Spleen (tissue), 11 donors: ENCODE measurements at regions not wholly inside any gene's neighbourhood (a gene's known extent, or its start where the extent isn't known, plus 50 kb on each side); places are given as distances from the start of the nearest gene placed in this dataset.
"Not testable (repeated sequence)": the region's sequence is repeated elsewhere in the genome, so short reads cannot be mapped to it uniquely, and the experiment has no call there.

Source experiments
- DNase-seq: peaks from one replicate; pipeline ENCODE4 v3.0.0-alpha.2; 2020
- H3K27ac ChIP-seq, 8 donors: fragments of 200-600 bp; sonication (generic) in 7 of 8; 1 replicate in 4 of 8; 2 replicates in 4 of 8; pipeline versions ENCODE4 v1.5.0 to v1.8.0; 2016 to 2021; ENCODE audit warnings: inconsistent platforms in 4 of 8, mild to moderate bottlenecking in 4 of 8, moderate library complexity in 1 of 8
- H3K27me3 ChIP-seq, 7 donors: fragments of 200-600 bp; sonication (generic) in 6 of 7; replicated peaks in 1 of 7; 1 replicate in 4 of 7; 2 replicates in 3 of 7; pipeline versions ENCODE4 v1.5.0 to v1.8.0; 2016 to 2021; ENCODE audit warnings: inconsistent platforms in 3 of 7, mild to moderate bottlenecking in 1 of 7
- H3K36me3 ChIP-seq, 6 donors: fragments of 200-600 bp; sonication (generic) in 5 of 6; 1 replicate in 4 of 6; 2 replicates in 2 of 6; pipeline versions ENCODE4 v1.5.0 to v1.8.0; 2016 to 2021; ENCODE audit warnings: inconsistent platforms in 2 of 6
- H3K4me1 ChIP-seq, 6 donors: fragments of 200-600 bp; sonication (generic) in 5 of 6; 1 replicate in 3 of 6; 2 replicates in 3 of 6; pipeline versions ENCODE4 v1.5.0 to v1.8.0; 2016 to 2021; ENCODE audit warnings: inconsistent platforms in 3 of 6
- H3K4me3 ChIP-seq, 8 donors: fragments of 200-600 bp; sonication (generic) in 7 of 8; 1 replicate in 4 of 8; 2 replicates in 4 of 8; pipeline versions ENCODE4 v1.5.0 to v1.8.0; 2016 to 2021; ENCODE audit warnings: inconsistent platforms in 4 of 8, mild to moderate bottlenecking in 4 of 8, moderate library complexity in 2 of 8
- H3K9me3 ChIP-seq, 8 donors: fragments of 200-600 bp; sonication (generic) in 7 of 8; 1 replicate in 4 of 8; 2 replicates in 4 of 8; pipeline versions ENCODE4 v1.5.0 to v1.8.0; 2016 to 2021; ENCODE audit warnings: inconsistent platforms in 4 of 8
- CTCF ChIP-seq, 11 experiments: fragments of 200-600 bp in 7 of 11; fragments of 450-650 bp in 4 of 11; sonication (generic) in 4 of 11; IDR thresholded peaks in 8 of 11; conservative IDR thresholded peaks in 3 of 11; 1 replicate in 7 of 11; 2 replicates in 4 of 11; pipeline versions ENCODE4 v1.4.0 to v1.8.0; 2016 to 2021; ENCODE audit warnings: antibody characterized with exemption in 11 of 11, inconsistent platforms in 4 of 11, mild to moderate bottlenecking in 1 of 11
- POLR2A ChIP-seq, 3 donors: fragments of 450-650 bp; IDR thresholded peaks; one replicate each; pipeline ENCODE4 v1.5.1; 2017; ENCODE audit warnings: antibody characterized with exemption in 3 of 3, mild to moderate bottlenecking in 1 of 3
- POLR2AphosphoS5 ChIP-seq, 3 donors: sonication (generic); formaldehyde crosslinking; IDR thresholded peaks; one replicate each; pipeline ENCODE4 v1.5.1; 2017; ENCODE audit warnings: antibody characterized with exemption in 3 of 3
- WGBS, 5 donors: extraction: QIAGEN DNeasy Blood & Tissue Kit in 3 of 5; methylation state at CpG; one replicate each; pipeline versions ENCODE4 v1.1.5 to v1.1.7; 2013 to 2018; 5-methylcytosine and 5-hydroxymethylcytosine counted together
- intact Hi-C: fragments of 100-400 bp; cut with DNase I; formaldehyde crosslinking; loops from one replicate; pipeline ENCODE4 v1.15.0; 2023; ENCODE audit warnings: low total_unique reads
- donor health status: healthy with polysubstance abuse.
- donor health status: DM: no; HTN: no; CAD: no; lungs with moderate emphysema.
- donor health status: DM: no; HTN: no; CAD: no.
- donor health status: Bipolar disorder and iron deficiency.
- donor health status: healthy.
- donor health status: DM: no; HTN: no; CAD: no.
- donor health status: DM: yes; HTN: yes; CAD: no.

- no peak for TF ChIP-seq POLR2A (IDR thresholded peaks at IDR 0.05)
- TF ChIP-seq CTCF (IDR thresholded peaks at IDR 0.05 in 8 of 11, conservative IDR thresholded peaks at IDR 0.05 in 3 of 11): no peak
- no peak for TF ChIP-seq POLR2AphosphoS5 (IDR thresholded peaks at IDR 0.05)
- Histone ChIP-seq H3K9me3 (no peaks in the 10 kb centered on the region), H3K27ac (no peak overlapping the region), H3K36me3 (no peaks in the 10 kb centered on the region), H3K27me3 (no peaks in the 10 kb centered on the region), H3K4me1 (no peaks in the 10 kb centered on the region), H3K4me3 (no peak overlapping the region)
- WGBS, 5 donors: 56 to 77% (median 65%) methylated on average over 1 of the region's 1 CpG
- no peak for DNase-seq
- intact Hi-C loops: no loop called here
These were observed 257.2 kb upstream of the RGPD4 start for GRCh38 chr2:107569496-107569895.

- no peaks in the 10 kb centered on the region for H3K27me3 ChIP-seq
- WGBS, 5 donors: 64 to 92% (median 79%) methylated on average over 1 of the region's 1 CpG
- intact Hi-C loops: no loop called here
- no peak for DNase-seq
- no peak overlapping the region for H3K4me3 ChIP-seq
- H3K27ac ChIP-seq: no peak overlapping the region
- H3K4me1 ChIP-seq: no peaks in the 10 kb centered on the region
- H3K36me3 ChIP-seq: no peaks in the 10 kb centered on the region
- H3K9me3 ChIP-seq: no peaks in the 10 kb centered on the region
- TF ChIP-seq CTCF (IDR thresholded peaks at IDR 0.05 in 8 of 11, conservative IDR thresholded peaks at IDR 0.05 in 3 of 11) (no peak), POLR2A (IDR thresholded peaks at IDR 0.05) (no peak), POLR2AphosphoS5 (IDR thresholded peaks at IDR 0.05) (no peak)
These were observed 255.8 kb upstream of the RGPD4 start for GRCh38 chr2:107570876-107571275.

GRCh38 chr2:107572890-107573289 lies 253.8 kb upstream of the RGPD4 start:
- H3K27ac ChIP-seq, DNase-seq, H3K4me3 ChIP-seq, H3K9me3 ChIP-seq, intact Hi-C loops, H3K36me3 ChIP-seq, H3K4me1 ChIP-seq, H3K27me3 ChIP-seq: not testable (repeated sequence)
- WGBS, 5 donors: 61 to 89% (median 72%) methylated on average over 10 to 13 of the region's 13 CpGs

- H3K9me3 ChIP-seq: no peaks in the 10 kb centered on the region
- intact Hi-C loops: no loop called here
- no peak for TF ChIP-seq POLR2AphosphoS5 (IDR thresholded peaks at IDR 0.05)
- TF ChIP-seq POLR2A (IDR thresholded peaks at IDR 0.05): no peak
- no peak for TF ChIP-seq CTCF (IDR thresholded peaks at IDR 0.05 in 8 of 11, conservative IDR thresholded peaks at IDR 0.05 in 3 of 11)
- H3K4me3 ChIP-seq: no peak overlapping the region
- no peaks in the 10 kb centered on the region for H3K36me3 ChIP-seq
- no peak for DNase-seq
- H3K4me1 ChIP-seq: no peaks in the 10 kb centered on the region
- 68 to 88% (median 76%) methylated on average over 5 of the region's 5 CpGs for WGBS, 5 donors
- H3K27ac ChIP-seq: no peak overlapping the region
- H3K27me3 ChIP-seq: no peaks in the 10 kb centered on the region
These were observed 249.7 kb upstream of the RGPD4 start for GRCh38 chr2:107576991-107577390.

- TF ChIP-seq POLR2A (IDR thresholded peaks at IDR 0.05) (no peak), CTCF (IDR thresholded peaks at IDR 0.05 in 8 of 11, conservative IDR thresholded peaks at IDR 0.05 in 3 of 11) (no peak), POLR2AphosphoS5 (IDR thresholded peaks at IDR 0.05) (no peak)
- H3K4me3 ChIP-seq: no peak overlapping the region
- no peak overlapping the region for H3K27ac ChIP-seq
- intact Hi-C loops: no loop called here
- no peaks in the 10 kb centered on the region for H3K27me3 ChIP-seq
- no peaks in the 10 kb centered on the region for H3K9me3 ChIP-seq
- no peaks in the 10 kb centered on the region for H3K36me3 ChIP-seq
- no peaks in the 10 kb centered on the region for H3K4me1 ChIP-seq
- no peak for DNase-seq
These were observed 244.2 kb upstream of the RGPD4 start for GRCh38 chr2:107582487-107582886.
